ENCODE measurements at regions not wholly inside any gene's neighbourhood (a gene's known extent, or its start where the extent isn't known, plus 50 kb on each side); places are given as distances from the start of the nearest gene placed in this dataset.

GRCh38 chr3:63089751-63090132 lies 188.4 kb upstream of the SYNPR start:
- TF ChIP-seq, protein P1, sequence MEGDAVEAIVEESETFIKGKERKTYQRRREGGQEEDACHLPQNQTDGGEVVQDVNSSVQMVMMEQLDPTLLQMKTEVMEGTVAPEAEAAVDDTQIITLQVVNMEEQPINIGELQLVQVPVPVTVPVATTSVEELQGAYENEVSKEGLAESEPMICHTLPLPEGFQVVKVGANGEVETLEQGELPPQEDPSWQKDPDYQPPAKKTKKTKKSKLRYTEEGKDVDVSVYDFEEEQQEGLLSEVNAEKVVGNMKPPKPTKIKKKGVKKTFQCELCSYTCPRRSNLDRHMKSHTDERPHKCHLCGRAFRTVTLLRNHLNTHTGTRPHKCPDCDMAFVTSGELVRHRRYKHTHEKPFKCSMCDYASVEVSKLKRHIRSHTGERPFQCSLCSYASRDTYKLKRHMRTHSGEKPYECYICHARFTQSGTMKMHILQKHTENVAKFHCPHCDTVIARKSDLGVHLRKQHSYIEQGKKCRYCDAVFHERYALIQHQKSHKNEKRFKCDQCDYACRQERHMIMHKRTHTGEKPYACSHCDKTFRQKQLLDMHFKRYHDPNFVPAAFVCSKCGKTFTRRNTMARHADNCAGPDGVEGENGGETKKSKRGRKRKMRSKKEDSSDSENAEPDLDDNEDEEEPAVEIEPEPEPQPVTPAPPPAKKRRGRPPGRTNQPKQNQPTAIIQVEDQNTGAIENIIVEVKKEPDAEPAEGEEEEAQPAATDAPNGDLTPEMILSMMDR (IDR thresholded peaks at IDR 0.05; ENCODE audit: low read depth, low read length, missing input control) = no peak
- TF ChIP-seq MAX (IDR thresholded peaks at IDR 0.05) (no peak), JUND (IDR thresholded peaks at IDR 0.05) (no peak), YY1 (IDR thresholded peaks at IDR 0.05) (no peak), RAD21 (IDR thresholded peaks at IDR 0.05) (no peak), EGR1 (IDR thresholded peaks at IDR 0.05; ENCODE audit: low read depth in 2 of 2) (no peak), HNF4G (IDR thresholded peaks at IDR 0.05) (no peak), SP1 (IDR thresholded peaks at IDR 0.05) (no peak), GABPA (IDR thresholded peaks at IDR 0.05 in 1 of 2, conservative IDR thresholded peaks at IDR 0.05 in 1 of 2) (no peak)
- TF ChIP-seq, protein P2, sequence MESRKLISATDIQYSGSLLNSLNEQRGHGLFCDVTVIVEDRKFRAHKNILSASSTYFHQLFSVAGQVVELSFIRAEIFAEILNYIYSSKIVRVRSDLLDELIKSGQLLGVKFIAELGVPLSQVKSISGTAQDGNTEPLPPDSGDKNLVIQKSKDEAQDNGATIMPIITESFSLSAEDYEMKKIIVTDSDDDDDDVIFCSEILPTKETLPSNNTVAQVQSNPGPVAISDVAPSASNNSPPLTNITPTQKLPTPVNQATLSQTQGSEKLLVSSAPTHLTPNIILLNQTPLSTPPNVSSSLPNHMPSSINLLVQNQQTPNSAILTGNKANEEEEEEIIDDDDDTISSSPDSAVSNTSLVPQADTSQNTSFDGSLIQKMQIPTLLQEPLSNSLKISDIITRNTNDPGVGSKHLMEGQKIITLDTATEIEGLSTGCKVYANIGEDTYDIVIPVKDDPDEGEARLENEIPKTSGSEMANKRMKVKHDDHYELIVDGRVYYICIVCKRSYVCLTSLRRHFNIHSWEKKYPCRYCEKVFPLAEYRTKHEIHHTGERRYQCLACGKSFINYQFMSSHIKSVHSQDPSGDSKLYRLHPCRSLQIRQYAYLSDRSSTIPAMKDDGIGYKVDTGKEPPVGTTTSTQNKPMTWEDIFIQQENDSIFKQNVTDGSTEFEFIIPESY (IDR thresholded peaks at IDR 0.05) = no peak
- TF ChIP-seq, protein P3, sequence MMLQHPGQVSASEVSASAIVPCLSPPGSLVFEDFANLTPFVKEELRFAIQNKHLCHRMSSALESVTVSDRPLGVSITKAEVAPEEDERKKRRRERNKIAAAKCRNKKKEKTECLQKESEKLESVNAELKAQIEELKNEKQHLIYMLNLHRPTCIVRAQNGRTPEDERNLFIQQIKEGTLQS (IDR thresholded peaks at IDR 0.05) = no peak
- TF ChIP-seq, protein P4, sequence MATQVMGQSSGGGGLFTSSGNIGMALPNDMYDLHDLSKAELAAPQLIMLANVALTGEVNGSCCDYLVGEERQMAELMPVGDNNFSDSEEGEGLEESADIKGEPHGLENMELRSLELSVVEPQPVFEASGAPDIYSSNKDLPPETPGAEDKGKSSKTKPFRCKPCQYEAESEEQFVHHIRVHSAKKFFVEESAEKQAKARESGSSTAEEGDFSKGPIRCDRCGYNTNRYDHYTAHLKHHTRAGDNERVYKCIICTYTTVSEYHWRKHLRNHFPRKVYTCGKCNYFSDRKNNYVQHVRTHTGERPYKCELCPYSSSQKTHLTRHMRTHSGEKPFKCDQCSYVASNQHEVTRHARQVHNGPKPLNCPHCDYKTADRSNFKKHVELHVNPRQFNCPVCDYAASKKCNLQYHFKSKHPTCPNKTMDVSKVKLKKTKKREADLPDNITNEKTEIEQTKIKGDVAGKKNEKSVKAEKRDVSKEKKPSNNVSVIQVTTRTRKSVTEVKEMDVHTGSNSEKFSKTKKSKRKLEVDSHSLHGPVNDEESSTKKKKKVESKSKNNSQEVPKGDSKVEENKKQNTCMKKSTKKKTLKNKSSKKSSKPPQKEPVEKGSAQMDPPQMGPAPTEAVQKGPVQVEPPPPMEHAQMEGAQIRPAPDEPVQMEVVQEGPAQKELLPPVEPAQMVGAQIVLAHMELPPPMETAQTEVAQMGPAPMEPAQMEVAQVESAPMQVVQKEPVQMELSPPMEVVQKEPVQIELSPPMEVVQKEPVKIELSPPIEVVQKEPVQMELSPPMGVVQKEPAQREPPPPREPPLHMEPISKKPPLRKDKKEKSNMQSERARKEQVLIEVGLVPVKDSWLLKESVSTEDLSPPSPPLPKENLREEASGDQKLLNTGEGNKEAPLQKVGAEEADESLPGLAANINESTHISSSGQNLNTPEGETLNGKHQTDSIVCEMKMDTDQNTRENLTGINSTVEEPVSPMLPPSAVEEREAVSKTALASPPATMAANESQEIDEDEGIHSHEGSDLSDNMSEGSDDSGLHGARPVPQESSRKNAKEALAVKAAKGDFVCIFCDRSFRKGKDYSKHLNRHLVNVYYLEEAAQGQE (IDR thresholded peaks at IDR 0.05) = no peak

Measured in liver (tissue), 3 donors.